HUES6 (cell line): ENCODE measurements at regions not wholly inside any gene's neighbourhood (a gene's known extent, or its start where the extent isn't known, plus 50 kb on each side); places are given as distances from the start of the nearest gene placed in this dataset.
"Not testable (repeated sequence)": the region's sequence is repeated elsewhere in the genome, so short reads cannot be mapped to it uniquely, and the experiment has no call there.

Experiments used
- H3K27ac ChIP-seq: 2 replicates; pipeline ENCODE4 v1.7.0; 2013; ENCODE audit warnings: low read depth, mild to moderate bottlenecking, low read length, inconsistent platforms
- H3K27me3 ChIP-seq: 2 replicates; pipeline ENCODE4 v1.6.1; 2013; ENCODE audit warnings: low read length; ENCODE audit not compliant: control insufficient read depth, insufficient read depth
- H3K36me3 ChIP-seq: 2 replicates; pipeline ENCODE4 v1.6.1; 2013; ENCODE audit warnings: low read length; ENCODE audit not compliant: control insufficient read depth, insufficient read depth
- H3K4me1 ChIP-seq: 2 replicates; pipeline ENCODE4 v1.6.1; 2013; ENCODE audit warnings: low read length; ENCODE audit not compliant: control insufficient read depth, insufficient read depth
- H3K4me3 ChIP-seq: 2 replicates; pipeline ENCODE4 v1.5.1; 2013; ENCODE audit warnings: low read depth, low read length
- H3K9ac ChIP-seq: one replicate; pipeline ENCODE4 v1.6.1; 2013; ENCODE audit warnings: mild to moderate bottlenecking, low read length
- H3K9me3 ChIP-seq: 2 replicates; pipeline ENCODE4 v1.6.1; 2013; ENCODE audit warnings: low read depth, low read length; ENCODE audit not compliant: control insufficient read depth, insufficient read depth

DNA sequence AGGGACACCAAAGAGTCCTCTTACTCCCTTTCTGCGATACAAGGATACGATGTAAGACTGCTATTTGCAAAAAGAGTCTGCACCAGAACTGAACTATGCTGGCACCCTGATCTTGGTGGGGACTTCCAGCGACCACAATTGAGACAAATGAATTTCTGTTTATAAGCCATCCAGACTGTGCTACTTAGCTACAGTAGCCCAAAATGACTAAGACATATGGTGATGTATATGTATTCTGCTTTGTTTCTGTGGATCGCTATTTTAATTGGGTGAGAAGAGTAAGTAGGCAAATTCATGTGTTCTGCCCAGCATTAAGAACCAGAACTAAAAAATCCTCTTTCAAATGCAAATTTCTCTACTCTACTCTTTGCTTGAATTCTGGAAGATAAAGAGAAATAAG lies 720.9 kb downstream of the DIPK2A start:
- peaks cover 4% of the 10 kb centered on the region; the same call in 1 of the 2 replicates for H3K4me1 ChIP-seq
- peaks cover 5% of the 10 kb centered on the region; the same call in 1 of the 2 replicates for H3K9me3 ChIP-seq

DNA sequence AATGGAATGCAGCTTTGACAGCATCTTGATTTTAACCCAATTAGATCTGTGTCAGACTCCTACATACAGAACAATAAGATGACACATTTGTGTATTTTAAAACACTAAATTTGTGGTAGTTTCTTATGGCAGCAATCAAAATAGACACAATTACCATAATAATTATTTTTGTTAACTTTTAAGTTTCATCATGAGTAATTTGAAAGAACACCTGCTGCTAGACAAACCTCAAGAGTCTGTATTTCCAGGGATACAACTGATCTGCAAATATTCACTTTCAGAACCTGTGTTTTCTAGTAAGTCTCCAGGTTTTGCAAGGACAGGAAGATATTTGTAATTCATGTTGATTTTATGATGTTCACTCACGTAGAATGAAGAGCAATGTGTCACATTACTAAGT lies 736.8 kb downstream of the DIPK2A start:
- Histone ChIP-seq H3K36me3 (no peaks in the 10 kb centered on the region), H3K9me3 (no peaks in the 10 kb centered on the region), H3K9ac (no peak overlapping the region), H3K4me1 (no peaks in the 10 kb centered on the region), H3K4me3 (no peak overlapping the region), H3K27me3 (no peaks in the 10 kb centered on the region), H3K27ac (no peak overlapping the region)

More for the DNA sequence above, 720.9 kb downstream of the DIPK2A start:
- Histone ChIP-seq H3K36me3 (no peaks in the 10 kb centered on the region), H3K4me3 (no peak overlapping the region), H3K27me3 (no peaks in the 10 kb centered on the region), H3K27ac (no peak overlapping the region), H3K9ac (no peak overlapping the region)

DNA sequence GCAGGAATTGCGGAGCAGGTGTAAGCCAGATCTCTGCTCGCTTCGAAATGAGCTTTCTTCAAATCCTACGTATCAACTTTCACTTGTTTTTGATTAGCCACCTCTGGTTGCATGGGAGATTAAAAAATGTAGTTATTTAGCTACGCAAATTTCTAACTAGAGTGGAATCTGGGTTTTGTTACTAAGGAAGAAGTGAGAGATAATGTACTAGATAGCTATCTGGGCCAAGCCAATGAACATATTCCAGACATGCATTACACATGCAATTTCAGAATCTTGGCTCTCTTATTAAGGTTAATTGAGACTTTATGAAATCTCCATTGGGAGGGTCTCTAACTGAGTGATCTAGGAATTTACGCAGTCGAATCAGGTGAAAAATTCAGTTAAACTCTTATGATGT lies 765.7 kb downstream of the DIPK2A start:
- Histone ChIP-seq H3K36me3 (no peaks in the 10 kb centered on the region), H3K27me3 (no peaks in the 10 kb centered on the region), H3K4me3 (no peak overlapping the region), H3K9ac (no peak overlapping the region), H3K9me3 (no peaks in the 10 kb centered on the region), H3K27ac (no peak overlapping the region), H3K4me1 (no peaks in the 10 kb centered on the region)

GRCh38 chr3:144743225-144743668 lies 771.6 kb downstream of the DIPK2A start:
- no peaks in the 10 kb centered on the region for H3K36me3 ChIP-seq
- no peak overlapping the region for H3K9ac ChIP-seq
- H3K9me3 ChIP-seq = no peaks in the 10 kb centered on the region
- no peak overlapping the region for H3K27ac ChIP-seq
- H3K4me1 ChIP-seq = no peaks in the 10 kb centered on the region
- no peaks in the 10 kb centered on the region for H3K27me3 ChIP-seq
- H3K4me3 ChIP-seq = no peak overlapping the region

DNA sequence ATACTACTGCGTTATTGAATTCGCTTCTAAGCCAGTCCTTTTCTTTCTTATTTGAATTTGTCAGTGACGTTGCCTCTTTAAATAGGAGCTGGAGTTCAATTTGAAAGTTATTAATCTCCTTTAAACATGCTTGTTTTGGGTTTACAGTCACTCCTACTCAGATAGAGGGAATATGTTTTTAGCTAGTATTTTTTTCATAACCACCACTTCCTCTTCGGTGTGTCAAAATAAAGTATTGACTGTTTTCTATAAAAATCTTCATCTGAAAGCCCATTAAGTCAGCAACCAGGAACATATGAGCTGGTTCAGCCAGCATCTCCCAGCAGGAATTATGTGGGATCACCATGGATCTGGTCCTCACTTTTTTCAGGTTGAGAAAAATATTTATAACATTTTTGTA lies 772.9 kb downstream of the DIPK2A start:
- no peak overlapping the region for H3K4me3 ChIP-seq

DNA sequence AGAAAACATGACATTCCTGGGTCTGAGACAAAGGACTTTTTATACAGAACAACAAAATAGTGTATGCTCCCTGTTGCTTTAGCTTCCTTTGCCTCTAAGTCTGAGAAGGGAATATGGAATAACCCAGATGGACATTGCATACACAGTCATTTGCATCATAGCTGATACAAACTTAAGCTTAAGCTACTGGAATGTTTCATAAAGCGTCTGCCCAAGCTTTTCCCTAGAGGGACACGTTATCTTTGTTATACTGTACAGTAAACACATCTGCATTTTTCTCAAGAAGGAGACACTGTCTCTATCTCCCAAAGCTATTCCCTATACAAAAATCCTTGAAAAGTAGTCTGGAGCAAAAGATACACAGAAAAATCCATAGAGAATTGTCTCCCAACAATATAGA lies 775.0 kb downstream of the DIPK2A start:
- Histone ChIP-seq H3K9me3 (no peaks in the 10 kb centered on the region), H3K27me3 (no peaks in the 10 kb centered on the region), H3K4me1 (peaks cover 4% of the 10 kb centered on the region; the same call in 1 of the 2 replicates), H3K4me3 (no peak overlapping the region), H3K27ac (no peak overlapping the region), H3K36me3 (no peaks in the 10 kb centered on the region), H3K9ac (no peak overlapping the region)

More for the DNA sequence above, 772.9 kb downstream of the DIPK2A start:
- Histone ChIP-seq H3K36me3 (no peaks in the 10 kb centered on the region), H3K27ac (no peak overlapping the region), H3K27me3 (no peaks in the 10 kb centered on the region), H3K4me1 (no peaks in the 10 kb centered on the region), H3K9ac (no peak overlapping the region), H3K9me3 (no peaks in the 10 kb centered on the region)

- H3K4me1 ChIP-seq, H3K4me3 ChIP-seq, H3K27me3 ChIP-seq: not testable (repeated sequence)
Observed at GRCh38 chr3:144749536-144750253, 778.1 kb downstream of the DIPK2A start.

GRCh38 chr3:144754076-144754783 lies 782.6 kb downstream of the DIPK2A start:
- Histone ChIP-seq H3K4me3 (no peak overlapping the region), H3K27me3 (no peaks in the 10 kb centered on the region), H3K9ac (no peak overlapping the region), H3K4me1 (peaks cover 4% of the 10 kb centered on the region; the same call in 1 of the 2 replicates), H3K9me3 (peaks cover 5% of the 10 kb centered on the region), H3K36me3 (no peaks in the 10 kb centered on the region), H3K27ac (no peak overlapping the region)

More at GRCh38 chr3:144749536-144750253, 778.1 kb downstream of the DIPK2A start:
- not testable (repeated sequence) for H3K36me3 ChIP-seq, H3K27ac ChIP-seq, H3K9ac ChIP-seq, H3K9me3 ChIP-seq

- Histone ChIP-seq H3K9ac (no peak overlapping the region), H3K36me3 (no peaks in the 10 kb centered on the region), H3K4me3 (no peak overlapping the region), H3K27ac (no peak overlapping the region), H3K9me3 (peaks cover 5% of the 10 kb centered on the region), H3K4me1 (no peaks in the 10 kb centered on the region; the same call in 1 of the 2 replicates), H3K27me3 (no peaks in the 10 kb centered on the region)
Observed at GRCh38 chr3:144756704-144757440, 785.2 kb downstream of the DIPK2A start.

GRCh38 chr3:144760831-144761230 lies 789.2 kb downstream of the DIPK2A start:
- H3K9me3 ChIP-seq = peaks cover 5% of the 10 kb centered on the region
- no peak overlapping the region for H3K4me3 ChIP-seq
- no peak overlapping the region for H3K9ac ChIP-seq
- H3K27ac ChIP-seq = no peak overlapping the region
- no peaks in the 10 kb centered on the region for H3K27me3 ChIP-seq
- H3K36me3 ChIP-seq = no peaks in the 10 kb centered on the region
- no peaks in the 10 kb centered on the region for H3K4me1 ChIP-seq

- no peak overlapping the region for H3K27ac ChIP-seq
Observed at GRCh38 chr3:144762091-144762490, 790.5 kb downstream of the DIPK2A start.

More at GRCh38 chr3:144762091-144762490, 790.5 kb downstream of the DIPK2A start:
- no peak overlapping the region for H3K4me3 ChIP-seq
- no peaks in the 10 kb centered on the region for H3K9me3 ChIP-seq
- no peak overlapping the region for H3K9ac ChIP-seq
- no peaks in the 10 kb centered on the region for H3K4me1 ChIP-seq
- no peaks in the 10 kb centered on the region for H3K36me3 ChIP-seq
- H3K27me3 ChIP-seq = no peaks in the 10 kb centered on the region
